ENCODE measurements at regions not wholly inside any gene's neighbourhood (a gene's known extent, or its start where the extent isn't known, plus 50 kb on each side); places are given as distances from the start of the nearest gene placed in this dataset.

GRCh38 chr6:102525336-102525735 is 1131.8 kb downstream of the GRIK2 start:
- Histone ChIP-seq H3K4me1 (ENCODE audit: control insufficient read depth in 4 of 4, insufficient read depth in 4 of 4, low read length in 3 of 4) (no peaks in the 10 kb centered on the region), H3K4me3 (ENCODE audit: low read depth in 1 of 3, low read length in 3 of 3) (no peak overlapping the region), H3K36me3 (ENCODE audit: control insufficient read depth in 4 of 4, insufficient read depth in 3 of 4, low read depth in 1 of 4, low read length in 3 of 4) (no peaks in the 10 kb centered on the region), H3K27me3 (ENCODE audit: control insufficient read depth in 4 of 4, insufficient read depth in 4 of 4, low read length in 3 of 4) (peaks cover 0 to 2% (median 0%) of the 10 kb centered on the region in 4 donors), H3K9me3 (ENCODE audit: control insufficient read depth in 4 of 4, low read length in 3 of 4) (no peaks in the 10 kb centered on the region), H3K9ac (ENCODE audit: low read depth in 1 of 2, low read length in 2 of 2) (no peak overlapping the region), H3K27ac (ENCODE audit: low read depth in 1 of 2, low read length in 2 of 2) (no peak overlapping the region)
- DNase-seq (ENCODE audit: low spot score): no peak
- 64% methylated on average over 2 of the region's 2 CpGs for WGBS
- TF ChIP-seq MAX (IDR thresholded peaks at IDR 0.05): no peak
- TF ChIP-seq YY1 (IDR thresholded peaks at IDR 0.05): no peak
- no peak for TF ChIP-seq SP1 (IDR thresholded peaks at IDR 0.05)
- no peak for TF ChIP-seq RXRA (IDR thresholded peaks at IDR 0.05)
- TF ChIP-seq EGR1 (IDR thresholded peaks at IDR 0.05; ENCODE audit: low read depth in 2 of 2): no peak
- TF ChIP-seq ZBTB33 (IDR thresholded peaks at IDR 0.05): no peak
- TF ChIP-seq HNF4G (IDR thresholded peaks at IDR 0.05): no peak
- no peak for TF ChIP-seq HNF4A (conservative IDR thresholded peaks at IDR 0.05)
- no peak for TF ChIP-seq REST (IDR thresholded peaks at IDR 0.05)
- TF ChIP-seq TAF1 (conservative IDR thresholded peaks at IDR 0.05): no peak
- no peak for TF ChIP-seq FOXA1 (IDR thresholded peaks at IDR 0.05)
- no peak for TF ChIP-seq GABPA (IDR thresholded peaks at IDR 0.05 in 1 of 2, conservative IDR thresholded peaks at IDR 0.05 in 1 of 2)
- TF ChIP-seq JUND (IDR thresholded peaks at IDR 0.05): no peak
- no peak for TF ChIP-seq ATF3 (IDR thresholded peaks at IDR 0.05)

- 64% methylated on average over 2 of the region's 2 CpGs for WGBS
- no peak for DNase-seq (ENCODE audit: low spot score)
- H3K4me1 ChIP-seq (ENCODE audit: control insufficient read depth in 4 of 4, insufficient read depth in 4 of 4, low read length in 3 of 4): no peaks in the 10 kb centered on the region
- TF ChIP-seq EGR1 (IDR thresholded peaks at IDR 0.05; ENCODE audit: low read depth in 2 of 2) (no peak), SP1 (IDR thresholded peaks at IDR 0.05) (no peak), GABPA (IDR thresholded peaks at IDR 0.05 in 1 of 2, conservative IDR thresholded peaks at IDR 0.05 in 1 of 2) (no peak)
- no peaks in the 10 kb centered on the region for H3K36me3 ChIP-seq (ENCODE audit: control insufficient read depth in 4 of 4, insufficient read depth in 3 of 4, low read depth in 1 of 4, low read length in 3 of 4)
- H3K4me3 ChIP-seq (ENCODE audit: low read depth in 1 of 3, low read length in 3 of 3): no peak overlapping the region
- no peaks in the 10 kb centered on the region for H3K9me3 ChIP-seq (ENCODE audit: control insufficient read depth in 4 of 4, low read length in 3 of 4)
- no peak overlapping the region for H3K27ac ChIP-seq (ENCODE audit: low read depth in 1 of 2, low read length in 2 of 2)
- H3K9ac ChIP-seq (ENCODE audit: low read depth in 1 of 2, low read length in 2 of 2): no peak overlapping the region
- H3K27me3 ChIP-seq (ENCODE audit: control insufficient read depth in 4 of 4, insufficient read depth in 4 of 4, low read length in 3 of 4): no peaks in the 10 kb centered on the region
Measured at GRCh38 chr6:102520966-102521365, 1127.5 kb downstream of the GRIK2 start.

All from liver (tissue), 7 donors.